ENCODE measurements at regions not wholly inside any gene's neighbourhood (a gene's known extent, or its start where the extent isn't known, plus 50 kb on each side); places are given as distances from the start of the nearest gene placed in this dataset.

DNA sequence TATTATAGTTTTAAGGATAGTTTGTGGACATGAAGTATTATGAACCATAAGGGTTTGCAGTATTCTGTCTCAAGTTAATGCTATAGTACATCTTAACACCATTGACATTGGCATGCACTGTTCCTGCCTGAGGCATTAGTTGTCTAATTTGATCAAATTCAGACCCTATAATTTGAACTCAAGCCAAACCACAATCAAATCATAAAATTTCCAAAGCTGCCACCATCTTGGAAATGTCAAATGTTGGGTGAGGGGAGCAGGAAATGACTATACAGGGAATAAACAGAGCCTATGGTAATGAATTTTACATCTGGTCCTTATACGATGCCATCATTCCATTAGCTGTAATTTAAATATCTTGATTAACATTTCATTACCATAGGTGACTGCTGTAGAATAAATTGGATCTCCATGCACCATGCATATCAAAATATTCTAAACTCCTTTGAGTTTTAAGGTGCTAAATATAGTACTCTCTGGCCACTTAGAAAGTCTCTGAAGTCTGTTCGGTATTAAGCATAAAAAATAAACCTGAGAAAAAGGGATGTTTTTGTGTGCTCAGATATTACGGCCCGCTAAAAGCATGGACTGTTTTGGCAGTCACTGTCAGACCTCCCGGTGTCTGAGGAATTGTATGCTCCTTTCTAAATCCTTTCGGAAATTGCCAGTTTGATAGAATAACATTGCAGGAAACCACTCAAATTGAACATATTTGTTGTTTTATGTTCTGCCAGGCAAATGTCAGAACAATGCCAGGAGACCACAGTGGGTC lies 257.7 kb downstream of the SPRY2 start:
- TF ChIP-seq, protein P1, sequence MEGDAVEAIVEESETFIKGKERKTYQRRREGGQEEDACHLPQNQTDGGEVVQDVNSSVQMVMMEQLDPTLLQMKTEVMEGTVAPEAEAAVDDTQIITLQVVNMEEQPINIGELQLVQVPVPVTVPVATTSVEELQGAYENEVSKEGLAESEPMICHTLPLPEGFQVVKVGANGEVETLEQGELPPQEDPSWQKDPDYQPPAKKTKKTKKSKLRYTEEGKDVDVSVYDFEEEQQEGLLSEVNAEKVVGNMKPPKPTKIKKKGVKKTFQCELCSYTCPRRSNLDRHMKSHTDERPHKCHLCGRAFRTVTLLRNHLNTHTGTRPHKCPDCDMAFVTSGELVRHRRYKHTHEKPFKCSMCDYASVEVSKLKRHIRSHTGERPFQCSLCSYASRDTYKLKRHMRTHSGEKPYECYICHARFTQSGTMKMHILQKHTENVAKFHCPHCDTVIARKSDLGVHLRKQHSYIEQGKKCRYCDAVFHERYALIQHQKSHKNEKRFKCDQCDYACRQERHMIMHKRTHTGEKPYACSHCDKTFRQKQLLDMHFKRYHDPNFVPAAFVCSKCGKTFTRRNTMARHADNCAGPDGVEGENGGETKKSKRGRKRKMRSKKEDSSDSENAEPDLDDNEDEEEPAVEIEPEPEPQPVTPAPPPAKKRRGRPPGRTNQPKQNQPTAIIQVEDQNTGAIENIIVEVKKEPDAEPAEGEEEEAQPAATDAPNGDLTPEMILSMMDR (IDR thresholded peaks at IDR 0.05) = no peak
- no peak for TF ChIP-seq EP300 (IDR thresholded peaks at IDR 0.05)
- TF ChIP-seq POLR2A (IDR thresholded peaks at IDR 0.05) = no peak
- no peak for TF ChIP-seq POLR2AphosphoS5 (IDR thresholded peaks at IDR 0.05)
